Activated CD8-positive, alpha-beta T cell treated with anti-CD3 and anti-CD28 coated beads, Interleukin-2, amount 10 ng/mL, durations not matched to agents 7 days and 5 days (primary cell): ENCODE measurements at regions not wholly inside any gene's neighbourhood (a gene's known extent, or its start where the extent isn't known, plus 50 kb on each side); places are given as distances from the start of the nearest gene placed in this dataset.

Source experiments
- ATAC-seq: fragments of 150-1000 bp; cut with Tn5 transposase; one replicate; pipeline ENCODE4 v1.10.0; 2021; ENCODE audit warnings: moderate library complexity
- CTCF ChIA-PET: fragments of 350-600 bp; sonication (Branson Sonifier 250); formaldehyde crosslinking; loops from one replicate; lab custom pipeline; 2021; ENCODE audit warnings: antibody characterized with exemption; lab: Charles Lee
- POLR2A ChIA-PET: fragments of 350-600 bp; sonication (Branson Sonifier 250); formaldehyde crosslinking; loops from one replicate; lab custom pipeline; 2021; ENCODE audit warnings: antibody characterized with exemption; lab: Charles Lee
- DNase-seq: peaks from one replicate; pipeline ENCODE4 v3.0.0-alpha.2; 2020
- H3K27ac Mint-ChIP-seq: one replicate; pipeline ENCODE4 v1.8.0; 2021; ENCODE audit warnings: mild to moderate bottlenecking, mixed read lengths
- H3K27me3 Mint-ChIP-seq: one replicate; pipeline ENCODE4 v1.8.0; 2021; ENCODE audit warnings: low read depth, mixed read lengths
- H3K36me3 Mint-ChIP-seq: one replicate; pipeline ENCODE4 v1.8.0; 2021; ENCODE audit warnings: low read depth, mixed read lengths
- H3K4me1 Mint-ChIP-seq: one replicate; pipeline ENCODE4 v1.8.0; 2021; ENCODE audit warnings: low read depth, mixed read lengths
- H3K4me3 Mint-ChIP-seq: one replicate; pipeline ENCODE4 v1.8.0; 2021; ENCODE audit warnings: mild to moderate bottlenecking, mixed read lengths
- H3K9me3 Mint-ChIP-seq: one replicate; pipeline ENCODE4 v1.8.0; 2022; ENCODE audit warnings: mixed read lengths; ENCODE audit not compliant: insufficient read depth

DNA sequence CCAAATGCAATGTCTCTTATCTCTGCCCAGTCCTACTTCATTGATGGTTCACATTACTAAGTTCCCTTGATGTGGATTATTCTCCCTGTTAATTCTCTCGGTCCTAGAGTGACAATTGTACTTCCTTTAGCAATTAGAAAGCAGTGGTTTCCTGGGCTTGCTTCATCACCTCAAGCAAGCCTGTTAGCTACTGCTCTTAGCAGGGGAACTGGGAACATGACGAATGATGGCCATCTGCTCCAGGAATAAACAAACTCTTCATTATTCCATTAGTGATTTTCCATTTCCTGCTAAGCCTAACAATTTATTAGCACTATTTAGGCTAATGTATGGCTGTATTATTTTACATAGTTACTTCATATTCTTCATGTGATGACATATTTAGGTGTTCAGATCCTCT is 331.8 kb downstream of the MTX2 start:
- H3K9me3 Mint-ChIP-seq, result no peaks in the 10 kb centered on the region
- no peak overlapping the region for H3K4me3 Mint-ChIP-seq
- ATAC-seq, result no peak
- H3K27ac Mint-ChIP-seq, result no peak overlapping the region
- H3K36me3 Mint-ChIP-seq, result no peaks in the 10 kb centered on the region
- no peak for DNase-seq
- CTCF ChIA-PET, result no interaction called here
- H3K27me3 Mint-ChIP-seq, result peaks cover 12% of the 10 kb centered on the region
- POLR2A ChIA-PET, result no interaction called here
- H3K4me1 Mint-ChIP-seq, result no peaks in the 10 kb centered on the region

DNA sequence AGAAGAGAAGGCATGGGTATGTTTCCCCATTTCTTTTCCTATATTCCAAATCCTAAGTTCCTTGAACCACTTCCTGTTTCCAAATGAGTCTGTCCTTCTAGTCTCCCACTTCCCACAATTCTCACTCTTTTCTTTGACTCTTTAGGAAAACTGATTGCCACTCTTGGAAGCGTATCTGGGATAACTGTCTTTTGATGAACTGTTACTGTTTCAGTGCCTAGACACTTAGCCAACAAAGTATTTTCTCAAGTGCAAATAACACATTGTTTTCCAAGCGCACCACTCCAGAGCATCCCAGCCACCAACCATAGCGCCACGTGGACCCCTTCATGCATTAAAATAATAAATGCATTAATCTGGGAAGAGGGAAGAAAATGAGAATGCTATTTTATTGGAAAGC is 342.8 kb downstream of the MTX2 start:
- H3K36me3 Mint-ChIP-seq, result no peaks in the 10 kb centered on the region
- CTCF ChIA-PET, result no interaction called here
- no peak overlapping the region for H3K4me3 Mint-ChIP-seq
- no peaks in the 10 kb centered on the region for H3K4me1 Mint-ChIP-seq
- no peak for DNase-seq
- peaks cover 27% of the 10 kb centered on the region for H3K27me3 Mint-ChIP-seq
- no peak overlapping the region for H3K27ac Mint-ChIP-seq
- no peaks in the 10 kb centered on the region for H3K9me3 Mint-ChIP-seq
- ATAC-seq, result no peak
- POLR2A ChIA-PET, result no interaction called here

DNA sequence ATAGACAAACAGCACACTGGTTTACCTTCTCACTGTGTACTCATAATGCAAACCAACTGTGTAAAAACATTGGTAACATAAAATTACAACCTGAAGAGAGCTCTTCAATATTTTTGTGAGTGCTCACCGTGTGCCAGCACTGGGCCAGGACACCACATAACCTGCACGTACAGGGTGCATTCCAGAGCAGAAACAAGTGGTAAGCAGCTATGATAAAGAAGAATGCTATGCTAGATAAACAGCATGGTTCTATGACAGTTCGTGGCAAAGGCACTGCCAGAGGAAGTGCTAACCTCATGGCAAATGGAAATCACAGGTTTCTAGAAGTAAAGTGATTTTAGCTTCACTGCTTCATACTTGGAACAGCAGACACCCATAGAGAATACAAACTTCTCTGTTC is 343.5 kb downstream of the MTX2 start:
- no peak overlapping the region for H3K27ac Mint-ChIP-seq
- ChIA-PET POLR2A (no interaction called here), CTCF (interaction anchor here (0.6 to 1.5 kb wide), 2 partner anchors 16 to 39 kb away, joined by 3 read pairs; no protein-coding TSS in a partner anchor)
- peaks cover 26% of the 10 kb centered on the region for H3K27me3 Mint-ChIP-seq
- no peak overlapping the region for H3K4me3 Mint-ChIP-seq
- no peaks in the 10 kb centered on the region for H3K36me3 Mint-ChIP-seq
- H3K9me3 Mint-ChIP-seq, result no peaks in the 10 kb centered on the region
- ATAC-seq (no peak), DNase-seq (no peak)
- H3K4me1 Mint-ChIP-seq, result no peaks in the 10 kb centered on the region

DNA sequence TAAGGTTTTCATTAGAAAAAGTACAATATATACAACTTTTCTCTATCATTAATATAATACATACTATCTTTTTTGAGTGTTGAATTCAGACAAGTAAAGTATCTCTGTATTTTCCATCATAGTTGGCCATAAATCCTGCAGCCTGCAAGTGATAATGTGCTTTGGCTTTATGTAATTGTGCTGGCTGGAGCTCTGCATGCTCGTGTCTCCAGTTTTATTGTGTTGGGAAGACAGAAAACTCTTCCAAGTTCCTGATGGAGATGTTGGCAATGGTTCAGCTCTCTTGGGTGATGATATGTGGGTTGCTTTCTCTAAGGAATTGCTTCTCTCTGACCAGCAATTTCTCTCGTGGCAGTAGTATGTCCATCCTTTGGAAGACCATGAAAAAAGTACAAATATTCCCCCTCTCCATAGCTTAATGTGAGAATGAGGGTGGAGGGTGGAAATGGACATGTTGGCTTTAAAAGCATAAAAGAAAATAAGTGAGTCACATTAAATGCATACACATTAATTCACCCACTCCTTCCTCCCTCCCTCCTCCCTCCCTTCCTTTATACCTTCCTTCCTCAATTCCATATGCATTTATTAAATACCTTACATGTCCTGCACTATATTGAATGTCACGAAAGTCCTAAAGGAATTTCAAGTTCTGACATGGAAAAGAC is 344.2 kb downstream of the MTX2 start:
- CTCF ChIA-PET, result interaction anchor here (1.5 kb wide), 1 partner anchor 16 kb away, joined by 3 read pairs; no protein-coding TSS in a partner anchor
- H3K36me3 Mint-ChIP-seq, result no peaks in the 10 kb centered on the region
- H3K9me3 Mint-ChIP-seq, result no peaks in the 10 kb centered on the region
- ATAC-seq (no peak), DNase-seq (no peak)
- H3K4me3 Mint-ChIP-seq, result no peak overlapping the region
- POLR2A ChIA-PET, result no interaction called here
- no peak overlapping the region for H3K27ac Mint-ChIP-seq
- H3K27me3 Mint-ChIP-seq, result peaks cover 26% of the 10 kb centered on the region
- no peaks in the 10 kb centered on the region for H3K4me1 Mint-ChIP-seq

DNA sequence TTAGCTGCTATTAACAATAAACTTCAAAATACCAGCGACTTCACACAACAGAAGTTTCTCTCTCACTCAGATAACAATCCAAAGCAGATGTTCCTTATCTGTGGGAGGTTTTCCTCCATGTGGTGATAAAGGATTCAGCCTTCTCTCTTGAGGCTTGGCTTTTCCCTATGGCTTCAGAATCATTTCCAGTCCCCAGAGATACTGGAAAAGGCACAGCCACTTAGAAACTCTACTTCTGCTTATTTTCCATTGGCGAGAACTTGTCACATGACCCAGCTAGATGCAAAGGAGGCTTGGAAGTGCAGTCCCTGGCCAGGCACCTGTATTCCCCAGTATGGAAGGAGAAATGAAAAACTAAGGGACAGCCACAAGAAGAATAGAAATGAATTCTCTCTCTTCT is 344.8 kb downstream of the MTX2 start:
- Mint-ChIP-seq H3K27me3 (peaks cover 26% of the 10 kb centered on the region), H3K36me3 (no peaks in the 10 kb centered on the region), H3K9me3 (no peaks in the 10 kb centered on the region), H3K4me1 (no peaks in the 10 kb centered on the region), H3K27ac (no peak overlapping the region), H3K4me3 (no peak overlapping the region)
- ChIA-PET CTCF (interaction anchor here (1.1 to 1.5 kb wide), 2 partner anchors 17 to 473 kb away, joined by 3 to 4 read pairs; no protein-coding TSS in a partner anchor), POLR2A (no interaction called here)
- DNase-seq, result no peak
- no peak for ATAC-seq

- POLR2A ChIA-PET, result no interaction called here
- Mint-ChIP-seq H3K9me3 (no peaks in the 10 kb centered on the region), H3K4me3 (no peak overlapping the region), H3K36me3 (no peaks in the 10 kb centered on the region), H3K4me1 (no peaks in the 10 kb centered on the region), H3K27ac (no peak overlapping the region), H3K27me3 (peaks cover 23% of the 10 kb centered on the region)
- ATAC-seq (no peak), DNase-seq (no peak)
- CTCF ChIA-PET, result interaction anchor here (1.1 kb wide), 1 partner anchor 474 kb away, joined by 4 read pairs; no protein-coding TSS in a partner anchor
Observed at GRCh38 chr2:176614930-176615329, 345.7 kb downstream of the MTX2 start.

GRCh38 chr2:176619504-176619903 is 350.3 kb downstream of the MTX2 start:
- no peaks in the 10 kb centered on the region for H3K36me3 Mint-ChIP-seq

DNA sequence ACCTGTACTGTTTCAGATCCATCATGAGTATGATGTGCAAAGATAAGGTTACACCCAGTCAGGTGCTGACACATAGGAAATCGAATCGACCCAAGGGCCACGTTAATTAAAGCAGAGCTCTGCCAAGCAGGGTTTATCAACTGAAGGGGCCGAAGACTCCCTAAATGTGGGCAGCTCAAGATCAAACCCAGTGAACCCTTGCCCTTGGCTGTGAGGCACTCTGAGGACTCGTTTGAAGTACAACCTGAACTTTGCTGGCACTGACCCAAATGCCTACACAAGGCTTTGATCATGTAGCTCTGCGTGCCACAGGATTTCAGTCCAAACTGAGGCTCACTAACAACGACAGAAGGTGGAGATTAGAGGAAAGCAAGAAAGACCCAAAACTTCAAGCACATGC is 352.1 kb downstream of the MTX2 start:
- ChIA-PET POLR2A (no interaction called here), CTCF (no interaction called here)
- Mint-ChIP-seq H3K4me3 (no peak overlapping the region), H3K27ac (no peak overlapping the region), H3K4me1 (no peaks in the 10 kb centered on the region), H3K36me3 (no peaks in the 10 kb centered on the region), H3K9me3 (no peaks in the 10 kb centered on the region), H3K27me3 (peaks cover 32% of the 10 kb centered on the region)
- ATAC-seq, result no peak
- DNase-seq, result no peak

More at GRCh38 chr2:176619504-176619903, 350.3 kb downstream of the MTX2 start:
- Mint-ChIP-seq H3K4me1 (no peaks in the 10 kb centered on the region), H3K9me3 (no peaks in the 10 kb centered on the region), H3K4me3 (no peak overlapping the region), H3K27me3 (peaks cover 25% of the 10 kb centered on the region), H3K27ac (no peak overlapping the region)
- POLR2A ChIA-PET, result no interaction called here
- ATAC-seq (no peak), DNase-seq (no peak)
- CTCF ChIA-PET, result no interaction called here

GRCh38 chr2:176622792-176623191 is 353.6 kb downstream of the MTX2 start:
- CTCF ChIA-PET, result no interaction called here
- Mint-ChIP-seq H3K4me1 (no peaks in the 10 kb centered on the region), H3K4me3 (no peak overlapping the region), H3K27me3 (peaks cover 35% of the 10 kb centered on the region), H3K27ac (no peak overlapping the region), H3K9me3 (no peaks in the 10 kb centered on the region), H3K36me3 (no peaks in the 10 kb centered on the region)
- ATAC-seq (no peak), DNase-seq (no peak)
- POLR2A ChIA-PET, result no interaction called here

DNA sequence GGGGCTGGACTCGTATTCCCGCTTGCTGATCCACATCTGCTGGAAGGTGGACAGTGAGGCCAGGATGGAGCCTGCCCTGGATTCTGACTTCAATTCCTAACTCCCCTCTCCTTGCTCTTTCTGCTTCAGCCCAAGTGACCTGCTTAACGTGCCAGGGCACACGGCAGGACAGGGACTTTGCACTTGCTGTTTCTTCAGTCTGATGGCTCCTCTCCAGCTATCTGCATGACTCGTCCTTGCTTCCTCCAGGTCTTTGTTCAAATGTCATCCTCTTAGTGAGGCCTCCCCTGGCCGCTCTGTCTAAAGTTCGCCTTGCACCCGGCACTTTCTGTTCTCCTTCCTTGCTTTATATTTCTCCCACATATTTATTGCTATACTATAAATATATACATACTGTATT is 357.6 kb downstream of the MTX2 start:
- Mint-ChIP-seq H3K4me1 (no peaks in the 10 kb centered on the region), H3K4me3 (no peak overlapping the region), H3K27me3 (peaks cover 47% of the 10 kb centered on the region), H3K9me3 (no peaks in the 10 kb centered on the region), H3K27ac (no peak overlapping the region), H3K36me3 (no peaks in the 10 kb centered on the region)
- ChIA-PET CTCF (no interaction called here), POLR2A (no interaction called here)
- ATAC-seq (no peak), DNase-seq (no peak)

GRCh38 chr2:176628438-176628837 is 359.2 kb downstream of the MTX2 start:
- no peak for DNase-seq
- no peak for ATAC-seq
- POLR2A ChIA-PET, result no interaction called here
- Mint-ChIP-seq H3K27me3 (peaks cover 51% of the 10 kb centered on the region), H3K36me3 (no peaks in the 10 kb centered on the region), H3K9me3 (no peaks in the 10 kb centered on the region), H3K4me3 (no peak overlapping the region), H3K27ac (no peak overlapping the region), H3K4me1 (no peaks in the 10 kb centered on the region)
- CTCF ChIA-PET, result interaction anchor here (0.6 kb wide), 1 partner anchor 520 kb away, joined by 4 read pairs; no protein-coding TSS in a partner anchor

GRCh38 chr2:176633754-176634153 is 364.5 kb downstream of the MTX2 start:
- Mint-ChIP-seq H3K27me3 (peaks cover 44% of the 10 kb centered on the region), H3K4me3 (no peak overlapping the region), H3K9me3 (no peaks in the 10 kb centered on the region), H3K27ac (no peak overlapping the region), H3K36me3 (no peaks in the 10 kb centered on the region), H3K4me1 (peaks cover 2% of the 10 kb centered on the region)
- POLR2A ChIA-PET, result no interaction called here
- DNase-seq (no peak), ATAC-seq (no peak)
- CTCF ChIA-PET, result interaction anchor here (0.6 to 2.3 kb wide), 3 partner anchors 20 to 494 kb away, joined by 3 to 13 read pairs (median 3); no protein-coding TSS in a partner anchor
